Activated CD4-positive, alpha-beta T cell treated with anti-CD3 and anti-CD28 coated beads, Interleukin-2, Interleukin-4, amounts not matched to agents 100 ng/mL and 50 ng/mL, durations not matched to agents 16 hours and 8 hours (primary cell): ENCODE measurements at regions not wholly inside any gene's neighbourhood (a gene's known extent, or its start where the extent isn't known, plus 50 kb on each side); places are given as distances from the start of the nearest gene placed in this dataset.
"Not testable (repeated sequence)": the region's sequence is repeated elsewhere in the genome, so short reads cannot be mapped to it uniquely, and the experiment has no call there.

ENCODE experiments used
- DNase-seq: peaks from one replicate; pipeline ENCODE4 v3.0.0-alpha.2; 2020; ENCODE audit warnings: low spot score

- no peak for DNase-seq
Measured at GRCh38 chr6:11407414-11407813, 130.1 kb upstream of the TMEM170B start.

GRCh38 chr6:11404838-11405237 lies 132.7 kb upstream of the TMEM170B start:
- no peak for DNase-seq

DNA sequence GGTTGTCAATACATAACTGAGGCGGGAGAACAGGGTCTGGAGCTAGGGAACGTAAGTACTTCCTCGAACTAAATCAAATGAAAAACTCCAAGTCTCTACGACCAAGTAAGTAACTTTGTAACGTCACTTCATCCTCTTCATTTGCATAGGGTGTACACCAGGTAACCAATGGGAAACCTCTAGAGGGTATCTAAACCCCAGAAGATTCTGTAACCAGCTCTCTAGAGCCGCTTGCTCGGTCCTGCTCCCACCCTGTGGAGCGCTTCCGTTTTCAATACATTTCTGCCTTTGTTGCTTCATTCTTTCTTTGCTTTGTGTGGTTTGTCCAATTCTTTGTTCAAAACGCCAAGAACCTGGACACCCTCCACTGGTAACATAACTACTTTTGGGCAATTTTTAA lies 133.5 kb upstream of the TMEM170B start:
- DNase-seq, result no peak

DNA sequence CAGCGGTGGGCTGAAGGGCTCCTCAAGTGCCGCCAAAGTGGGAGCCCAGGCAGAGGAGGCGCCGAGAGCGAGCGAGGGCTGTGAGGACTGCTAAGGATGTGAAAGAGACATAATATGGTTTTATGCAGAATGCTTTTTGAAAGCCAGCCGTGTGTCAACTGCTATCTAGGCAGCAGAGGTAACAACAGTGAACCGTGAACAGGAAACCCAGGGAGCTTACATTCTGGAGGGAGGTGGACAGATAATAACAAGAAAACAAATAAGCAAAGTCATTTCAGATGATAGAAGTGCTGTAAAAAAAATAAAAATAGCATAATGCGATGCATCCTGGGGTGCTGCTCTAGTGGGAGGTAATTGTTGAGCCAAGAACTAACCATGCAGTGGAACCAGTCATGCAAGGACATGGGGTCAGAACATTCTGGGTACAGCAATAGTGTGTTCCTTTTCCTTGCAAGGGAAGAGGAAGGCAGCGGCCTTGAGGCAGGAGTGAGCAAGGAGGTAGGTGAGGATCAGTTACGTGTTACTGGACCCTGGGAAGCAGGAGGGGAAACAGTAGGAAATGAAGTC lies 134.4 kb upstream of the TMEM170B start:
- no peak for DNase-seq

DNA sequence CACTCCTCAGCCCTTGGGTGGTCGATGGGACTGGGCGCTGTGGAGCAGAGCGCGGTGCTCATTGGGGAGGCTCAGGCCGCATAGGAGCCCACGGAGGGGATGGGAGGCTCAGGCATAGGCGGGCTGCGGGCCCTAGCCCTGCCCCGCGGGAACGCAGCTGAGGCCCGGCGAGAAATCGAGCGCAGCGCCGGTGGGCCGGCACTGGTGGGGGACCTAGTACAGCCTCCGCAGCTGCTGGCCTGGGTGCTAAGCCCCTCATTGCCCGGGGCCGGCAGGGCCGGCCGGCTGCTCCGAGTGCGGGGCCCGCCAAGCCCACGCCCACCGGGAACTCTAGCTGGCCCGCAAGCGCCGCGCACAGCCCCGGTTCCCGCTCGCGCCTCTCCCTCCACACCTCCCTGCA lies 135.0 kb upstream of the TMEM170B start:
- DNase-seq, result not testable (repeated sequence)

DNA sequence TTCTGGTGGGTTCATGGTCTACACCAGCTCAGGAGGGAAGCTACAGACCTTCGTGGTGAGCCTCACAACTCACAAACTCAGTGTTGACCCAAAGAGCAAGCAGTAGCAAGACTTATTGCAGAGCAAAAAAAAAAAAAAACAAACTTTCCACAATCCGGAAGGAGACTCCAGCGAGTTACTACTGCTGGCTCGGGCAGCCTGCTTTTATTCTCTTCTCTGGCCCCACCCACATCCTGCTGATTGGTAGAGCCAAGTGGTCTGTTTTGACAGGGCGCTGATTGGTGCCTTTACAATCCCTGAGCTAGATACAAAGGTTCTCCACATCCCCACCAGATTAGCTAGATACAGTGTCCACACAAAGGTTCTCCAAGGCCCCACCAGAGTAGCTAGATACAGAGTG lies 135.6 kb upstream of the TMEM170B start:
- not testable (repeated sequence) for DNase-seq

DNA sequence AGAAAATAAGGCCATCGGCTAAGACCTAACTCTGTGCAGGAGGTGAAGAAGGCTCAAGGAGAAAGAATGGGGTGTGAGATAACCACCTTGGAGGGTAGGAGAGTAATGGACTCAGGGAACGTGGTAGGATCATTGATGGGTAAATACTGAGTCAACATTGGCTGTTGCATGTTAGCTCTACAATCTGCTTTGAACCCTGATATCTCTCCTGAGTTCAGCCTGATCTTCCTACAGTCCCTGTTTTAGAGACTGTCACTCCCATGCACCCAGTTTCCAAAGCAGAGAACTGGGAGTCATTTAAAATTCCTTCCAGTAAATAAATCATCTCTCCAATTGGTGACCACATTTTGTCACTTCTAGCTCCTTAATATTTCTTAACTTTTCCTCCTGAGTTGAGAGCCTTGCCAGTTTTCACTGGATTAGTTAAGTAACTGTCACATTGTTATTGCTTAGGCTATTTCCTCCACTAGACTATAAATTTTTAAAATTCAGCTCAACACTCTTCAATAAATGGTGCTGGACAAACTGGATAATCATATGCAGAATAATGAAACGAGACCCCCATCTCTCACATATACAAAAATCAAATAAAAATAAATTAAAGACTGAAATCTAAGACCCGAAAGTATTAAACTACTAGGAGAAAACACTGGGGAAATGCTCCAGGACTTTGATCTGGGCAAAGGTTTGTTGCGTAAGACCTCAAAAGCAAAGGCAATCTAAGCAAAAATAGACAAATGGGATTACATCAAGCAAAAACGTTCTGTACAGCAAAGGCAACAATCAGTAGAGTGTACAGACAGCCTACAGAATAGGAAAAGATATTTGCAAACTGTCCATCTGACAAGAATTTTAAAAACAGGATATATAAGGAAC lies 138.9 kb upstream of the TMEM170B start:
- DNase-seq, result no peak

DNA sequence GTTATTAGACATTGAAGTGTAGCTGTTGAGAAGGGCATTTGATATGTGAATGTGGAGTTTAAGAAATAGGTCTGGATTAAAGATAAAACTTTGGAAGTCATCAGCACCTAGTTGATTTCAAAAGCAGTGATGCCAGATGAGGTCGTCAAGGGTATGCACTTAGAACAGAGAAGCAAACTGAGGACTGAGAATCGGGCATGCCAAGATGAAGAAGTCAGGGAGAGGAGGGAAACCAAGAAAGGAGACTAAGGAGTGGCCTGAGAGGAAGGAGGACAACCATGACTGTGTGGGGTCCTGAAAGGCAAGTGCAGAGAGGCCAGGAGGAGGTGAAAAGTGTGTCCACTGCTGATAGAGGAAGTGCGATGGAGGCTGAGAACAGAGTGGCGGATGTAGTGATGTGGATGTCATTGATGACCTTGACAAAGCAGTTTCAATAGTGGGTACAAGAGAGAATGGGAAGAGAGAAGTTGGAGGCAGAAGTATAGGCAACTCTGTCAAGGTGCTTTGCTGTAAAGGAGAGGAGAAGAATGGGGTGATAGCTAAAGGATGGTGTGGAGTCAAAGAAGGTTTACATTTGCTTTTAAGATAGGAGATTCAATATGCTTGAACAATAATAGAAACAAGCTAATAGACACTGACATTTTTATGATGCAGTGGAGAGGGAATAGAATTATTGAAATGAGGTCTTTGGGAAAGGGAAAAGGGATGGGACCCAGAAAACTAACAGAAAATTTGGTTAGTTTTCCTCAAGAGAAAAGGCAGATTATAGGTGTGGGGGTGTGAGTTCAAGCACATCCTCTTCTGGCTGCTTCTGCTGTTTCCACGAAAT lies 139.7 kb upstream of the TMEM170B start:
- no peak for DNase-seq

DNA sequence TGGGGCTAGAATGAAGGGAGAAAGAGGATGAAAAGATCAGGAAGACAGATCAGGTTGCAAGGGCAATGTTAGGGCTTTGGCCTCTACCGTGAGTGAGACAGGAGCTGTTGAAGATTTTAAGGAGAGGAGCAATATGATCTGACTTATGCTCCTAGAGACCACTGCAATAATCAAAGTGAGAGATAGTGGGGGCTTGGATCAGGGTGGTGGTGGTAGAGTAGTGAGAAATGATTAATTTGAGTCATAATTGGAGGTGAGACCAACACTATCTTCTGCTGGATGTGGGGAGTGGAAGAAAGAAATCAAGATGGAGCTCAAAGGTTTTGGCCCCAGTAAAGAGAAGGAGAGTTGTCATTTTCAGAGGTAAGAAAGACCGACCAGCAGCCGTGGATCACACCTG lies 140.7 kb upstream of the TMEM170B start:
- DNase-seq, result no peak

GRCh38 chr6:11393713-11394627 lies 143.6 kb upstream of the TMEM170B start:
- no peak for DNase-seq

GRCh38 chr6:11392778-11393507 lies 144.6 kb upstream of the TMEM170B start:
- DNase-seq, result no peak

GRCh38 chr6:11391934-11392777 lies 145.4 kb upstream of the TMEM170B start:
- DNase-seq, result no peak

DNA sequence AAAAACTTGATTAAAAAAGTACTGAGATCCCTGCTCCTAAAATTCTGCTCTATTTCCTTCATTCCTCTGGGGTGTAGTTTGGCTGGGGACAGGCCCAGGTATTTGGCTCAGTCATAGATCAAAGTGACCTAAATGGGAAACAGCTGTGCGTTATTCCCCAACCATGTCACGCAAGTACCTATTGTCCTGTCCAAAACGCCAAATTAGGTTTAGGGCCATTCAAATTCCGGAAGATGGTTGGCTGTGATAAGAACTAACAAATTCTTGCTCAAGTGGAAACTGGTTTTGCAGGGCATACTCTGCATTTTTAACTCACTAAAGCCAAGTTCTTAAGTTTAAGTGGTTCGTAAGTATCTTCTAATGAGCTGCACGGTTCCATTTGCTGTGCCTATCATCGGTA lies 147.6 kb upstream of the TMEM170B start:
- DNase-seq, result no peak

DNA sequence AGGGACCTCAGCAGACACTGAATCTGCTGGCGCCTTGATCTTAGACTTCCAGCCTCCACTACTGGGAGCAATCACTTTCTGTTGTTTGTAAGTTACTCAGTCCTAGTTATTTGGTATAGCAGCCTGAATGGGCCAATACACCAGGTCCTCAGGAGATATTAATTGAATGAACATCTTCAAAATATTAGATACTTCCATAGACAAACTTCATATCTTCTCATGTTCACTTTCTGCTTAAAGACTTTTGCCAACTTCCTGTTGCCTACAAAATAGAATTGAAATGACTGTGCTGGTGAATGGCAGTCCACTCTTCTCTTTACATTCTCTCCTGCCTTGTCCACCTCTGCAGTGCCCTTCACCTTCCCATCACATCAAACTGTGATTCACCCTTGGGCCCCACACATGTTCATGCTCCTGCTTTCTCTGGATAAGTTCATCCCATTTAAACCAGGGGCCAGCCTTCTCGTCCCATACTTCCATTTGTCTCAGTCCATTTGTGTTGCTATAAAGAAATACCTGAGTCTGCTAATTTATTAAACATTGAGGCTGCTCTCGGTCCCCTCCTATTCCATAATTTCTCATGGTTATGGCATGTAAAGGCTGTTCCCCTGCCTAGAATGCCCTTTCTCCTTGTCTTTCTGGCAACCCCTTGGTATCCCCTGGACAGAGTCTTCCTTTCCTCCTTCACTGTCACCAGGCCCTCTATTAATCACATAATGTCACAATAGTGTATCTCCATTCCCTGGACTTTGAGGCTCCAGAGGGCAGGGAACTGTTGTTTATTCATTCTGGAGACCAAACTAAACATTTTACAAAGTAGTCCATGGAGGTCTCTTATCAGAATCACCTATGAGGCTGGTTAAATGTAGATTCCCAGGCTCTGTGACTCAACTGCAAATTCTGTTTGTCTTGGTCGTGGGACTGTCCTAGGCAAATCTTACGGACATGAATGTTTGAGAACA lies 148.3 kb upstream of the TMEM170B start:
- no peak for DNase-seq

DNA sequence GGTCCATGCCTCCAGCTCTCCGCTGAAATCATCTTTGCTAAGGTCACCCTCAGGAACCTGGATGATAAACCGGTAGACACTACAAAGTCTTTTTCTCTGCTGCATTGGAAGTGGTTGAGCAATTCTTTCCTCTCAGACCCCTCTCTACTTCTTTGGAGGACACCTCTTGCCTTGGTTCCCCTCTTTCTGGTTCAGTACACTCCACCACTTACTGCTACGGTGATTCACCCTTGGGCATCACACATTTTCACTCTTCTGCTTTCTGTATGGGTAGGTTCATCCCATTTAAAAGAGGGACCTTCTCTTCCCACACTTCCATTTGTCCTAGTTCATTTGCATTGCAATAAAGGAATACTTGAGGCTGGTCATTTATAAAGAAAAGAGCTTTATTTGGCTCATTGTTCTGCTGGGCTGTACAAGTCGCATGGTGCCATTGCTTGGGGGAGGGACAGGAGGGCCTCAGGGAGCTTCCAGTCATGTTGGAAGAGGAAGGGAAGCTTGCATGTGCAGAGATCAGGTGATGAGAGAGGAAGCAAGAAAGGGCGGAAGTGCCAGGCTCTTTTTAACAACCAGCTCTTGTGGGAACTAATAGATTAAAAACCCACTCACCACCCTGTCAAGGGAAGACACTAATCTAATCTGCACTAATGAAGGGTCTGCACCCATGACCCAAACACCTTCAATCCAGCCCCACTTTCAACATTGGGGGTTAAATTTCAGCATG lies 149.7 kb upstream of the TMEM170B start:
- no peak for DNase-seq

- no peak for DNase-seq
Measured at GRCh38 chr6:11386726-11387125, 150.8 kb upstream of the TMEM170B start.

DNA sequence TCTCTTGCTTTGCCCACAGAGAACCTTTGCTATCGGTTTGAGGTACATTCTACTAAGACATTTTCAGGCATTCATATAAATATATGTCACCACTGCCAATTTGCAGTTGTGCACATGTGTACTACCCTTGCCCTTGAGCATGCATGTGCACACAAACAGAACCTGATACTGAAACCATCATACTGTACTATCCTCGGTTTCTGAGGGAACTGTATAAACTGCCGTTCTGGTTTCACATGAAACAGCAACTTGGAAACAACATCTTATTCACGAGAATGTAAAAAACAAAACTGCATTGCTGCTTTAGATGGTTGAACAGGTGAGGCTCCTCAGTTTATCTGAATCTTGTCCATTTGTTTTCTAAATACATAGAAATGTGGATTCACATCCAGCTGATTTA lies 151.2 kb upstream of the TMEM170B start:
- DNase-seq, result peak; percentile 74
